HepG2 (cell line): ENCODE measurements at regions not wholly inside any gene's neighbourhood (a gene's known extent, or its start where the extent isn't known, plus 50 kb on each side); places are given as distances from the start of the nearest gene placed in this dataset.
A peak's percentile ranks its signal among the peaks of the same experiment; 100 is the strongest.

Source experiments
- ATAC-seq: fragments of 200-7000 bp; cut with Tn5 transposase; 3 replicates; pipeline ENCODE4 v1.9.1; 2020; ENCODE audit warnings: mild to moderate bottlenecking, moderate library complexity
- BruUV-seq: library from RNA; stranded (reverse); fragments of 400-500 nt; replicated peaks from 2 replicates; lab custom pipeline; 2021; lab: Mats Ljungman, UMichigan
- CTCF ChIA-PET: fragments of 300-600 bp; formaldehyde crosslinking; extraction: SDS; loops from one replicate; lab custom pipeline; 2021; ENCODE audit warnings: low total read pairs, inconsistent platforms, low intra/inter-chr PET ratio; lab: Yijun Ruan, JAX
- POLR2A ChIA-PET: fragments of 350-600 bp; sonication (Branson Sonifier 250); formaldehyde crosslinking; loops from one replicate; lab custom pipeline; 2020; ENCODE audit warnings: antibody characterized with exemption, inconsistent platforms; lab: Yijun Ruan, JAX
- DNase-seq: peaks from one replicate; pipeline ENCODE4 v3.0.0-alpha.2; 2015; ENCODE audit warnings: low spot score
- FAIRE-seq: peaks from 3 replicates; lab custom pipeline; 2011; peaks lifted over from hg19 to GRCh38; lab: Jason Lieb, UNC
- H2AFZ ChIP-seq: one replicate; pipeline ENCODE4 v1.6.1; 2011; ENCODE audit warnings: low read length, inconsistent platforms
- H3K27ac ChIP-seq: fragments of 300-600 bp; 3 replicates; pipeline ENCODE4 v1.8.0; 2011; ENCODE audit warnings: mixed run types, mild to moderate bottlenecking, mixed read lengths, low read length, inconsistent platforms; ENCODE audit not compliant: insufficient read depth; ENCODE audit errors: extremely low read length
- H3K27me3 ChIP-seq, 2 experiments: fragments of 200-600 bp in 1 of 2; 2 replicates in 1 of 2; 3 replicates in 1 of 2; pipeline versions ENCODE4 v1.6.0 to v1.8.0; 2011; ENCODE audit warnings: low read length in 2 of 2, mild to moderate bottlenecking in 2 of 2, moderate library complexity in 2 of 2, inconsistent platforms in 1 of 2; ENCODE audit not compliant: insufficient read depth in 2 of 2, control insufficient read depth in 1 of 2
- H3K36me3 ChIP-seq, 2 experiments: fragments of 200-600 bp in 1 of 2; replicated peaks in 1 of 2; 2 replicates in 1 of 2; 3 replicates in 1 of 2; pipeline versions ENCODE4 v1.5.1 to v1.8.0; 2011; ENCODE audit warnings: low read length in 2 of 2, inconsistent platforms in 1 of 2; ENCODE audit not compliant: insufficient read depth in 2 of 2, control insufficient read depth in 1 of 2
- H3K4me1 ChIP-seq: 2 replicates; pipeline ENCODE4 v1.5.1; 2012; ENCODE audit warnings: low read length, inconsistent platforms; ENCODE audit not compliant: insufficient read depth
- H3K4me2 ChIP-seq: 2 replicates; pipeline ENCODE4 v1.6.0; 2011; ENCODE audit warnings: low read depth, low read length, inconsistent platforms
- H3K4me3 ChIP-seq, 3 experiments: fragments of 200-600 bp in 1 of 3; sonication (generic), shearing (Covaris generic) in 1 of 3; replicated peaks in 1 of 3; 2 replicates each; pipeline ENCODE4 v1.5.1; 2011 to 2016; ENCODE audit warnings: low read length in 3 of 3, inconsistent platforms in 2 of 3, low read depth in 2 of 3, mild to moderate bottlenecking in 2 of 3, control low read depth in 1 of 3, mixed read lengths in 1 of 3; ENCODE audit not compliant: insufficient read depth in 1 of 3
- H3K79me2 ChIP-seq: one replicate; pipeline ENCODE4 v1.6.1; 2011; ENCODE audit warnings: low read length, inconsistent platforms; ENCODE audit not compliant: insufficient read depth
- H3K9ac ChIP-seq: 2 replicates; pipeline ENCODE4 v1.6.0; 2011; ENCODE audit warnings: mild to moderate bottlenecking, low read depth, low read length, inconsistent platforms; ENCODE audit not compliant: insufficient read depth
- H3K9me3 ChIP-seq: 2 replicates; pipeline ENCODE4 v1.5.1; 2012; ENCODE audit warnings: mild to moderate bottlenecking, low read length
- H4K20me1 ChIP-seq: 2 replicates; pipeline ENCODE4 v1.6.0; 2011; ENCODE audit warnings: inconsistent platforms, mild to moderate bottlenecking, low read length, moderate library complexity; ENCODE audit not compliant: insufficient read depth
- ATF7-NPFF ChIP-seq: sonication (generic); formaldehyde crosslinking; IDR thresholded peaks from 2 replicates; pipeline ENCODE4 v1.8.1; 2023; ENCODE audit warnings: mild to moderate bottlenecking, low read depth, missing genetic modification reagents, moderate library complexity
- MXI1 ChIP-seq: IDR thresholded peaks from 3 replicates; pipeline ENCODE4 v1.6.1; 2012; ENCODE audit warnings: low read depth, low read length, inconsistent platforms, borderline replicate concordance
- REXO4 ChIP-seq: sonication (generic); formaldehyde crosslinking; IDR thresholded peaks from 2 replicates; pipeline ENCODE4 v1.8.0; 2022; ENCODE audit warnings: missing genetic modification reagents, mild to moderate bottlenecking, borderline replicate concordance
- ZNF205 ChIP-seq: IDR thresholded peaks from 2 replicates; pipeline ENCODE4 v1.6.1; 2018; ENCODE audit warnings: missing biosample characterization, missing genetic modification reagents
- ZNF749 ChIP-seq: sonication (generic); formaldehyde crosslinking; IDR thresholded peaks from 2 replicates; pipeline ENCODE4 v1.8.0; 2022; ENCODE audit warnings: mild to moderate bottlenecking, missing genetic modification reagents, moderate library complexity, borderline replicate concordance
- WGBS: methylation state at CpG from one replicate; pipeline ENCODE4 v1.1.6; 2017; ENCODE audit warnings: low lambda C conversion rate; 5-methylcytosine and 5-hydroxymethylcytosine counted together
- in situ Hi-C: cut with HindIII; loops from 2 replicates; pipeline ENCODE4 v1.10.0; 2017; ENCODE audit warnings: low pct_unique_long_range_greater_than_20kb; ENCODE audit not compliant: extremely low pct_ligation_motif_present
- intact Hi-C: fragments of 100-400 bp; cut with micrococcal nuclease; formaldehyde crosslinking; loops from one replicate; pipeline ENCODE4 v1.10.0; 2022; ENCODE audit not compliant: unreplicated experiment

- ChIA-PET CTCF (no interaction called here), POLR2A (no interaction called here)
- no peak overlapping the region for H3K4me2 ChIP-seq
- H2AFZ ChIP-seq = no peak overlapping the region
- DNase-seq = no peak
- TF ChIP-seq ZNF749 (CRISPR knock-in tag) = no peak
- TF ChIP-seq ATF7-NPFF (CRISPR knock-in tag) = no peak
- TF ChIP-seq, all 625 proteins: peak for 0
- BruUV-seq = no TSS peak
- FAIRE-seq = no peak
- Histone ChIP-seq H3K4me3 (no peak overlapping the region), H4K20me1 (no peaks in the 10 kb centered on the region), H3K27ac (no peak overlapping the region), H3K79me2 (no peaks in the 10 kb centered on the region), H3K27me3 (no peaks in the 10 kb centered on the region), H3K36me3 (no peaks in the 10 kb centered on the region), H3K9ac (no peak overlapping the region), H3K9me3 (no peaks in the 10 kb centered on the region), H3K4me1 (no peaks in the 10 kb centered on the region)
- ATAC-seq = no peak
- intact Hi-C loops = no loop called here
- in situ Hi-C loops = no loop called here
- WGBS = 36% methylated on average over 2 of the region's 3 CpGs
These were observed 227.1 kb downstream of the MID1 start for GRCh38 chrX:10393241-10393640.

- H3K4me3 ChIP-seq = no peak overlapping the region
- H3K9ac ChIP-seq = no peak overlapping the region
- H3K4me2 ChIP-seq = no peak overlapping the region
- no peaks in the 10 kb centered on the region for H3K4me1 ChIP-seq
- no peaks in the 10 kb centered on the region for H3K79me2 ChIP-seq
- no peaks in the 10 kb centered on the region for H3K9me3 ChIP-seq
- BruUV-seq = no TSS peak
- H2AFZ ChIP-seq = no peak overlapping the region
- intact Hi-C loops (no loop called here), in situ Hi-C loops (no loop called here)
- DNase-seq (peak; percentile 12), FAIRE-seq (no peak), ATAC-seq (no peak)
- CTCF ChIA-PET = no interaction called here
- H4K20me1 ChIP-seq = no peaks in the 10 kb centered on the region
- TF ChIP-seq ZNF205 (CRISPR knock-in tag) (peak; percentile 89), REXO4 (CRISPR knock-in tag) (no peak), MXI1 (no peak)
- H3K36me3 ChIP-seq = no peaks in the 10 kb centered on the region
- H3K27ac ChIP-seq = no peak overlapping the region
- POLR2A ChIA-PET = no interaction called here
- no peaks in the 10 kb centered on the region for H3K27me3 ChIP-seq
- 11% methylated on average over 3 of the region's 6 CpGs for WGBS
These were observed 226.5 kb downstream of the MID1 start for GRCh38 chrX:10393899-10394298.
